Mucosa of descending colon (tissue), 3 donors: ENCODE measurements at regions not wholly inside any gene's neighbourhood (a gene's known extent, or its start where the extent isn't known, plus 50 kb on each side); places are given as distances from the start of the nearest gene placed in this dataset.

Experiments used
- ATAC-seq: fragments of 200-7000 bp; cut with Tn5 transposase; one replicate; pipeline ENCODE4 v1.9.1; 2020; ENCODE audit warnings: mild to moderate bottlenecking, moderate library complexity
- DNase-seq, 3 donors: peaks; one replicate each; pipeline ENCODE4 v3.0.0-alpha.2; 2020
- H3K36me3 ChIP-seq: fragments of 200-600 bp; one replicate; pipeline ENCODE4 v1.8.0; 2021; ENCODE audit warnings: low read depth, mild to moderate bottlenecking
- H3K4me1 ChIP-seq: fragments of 200-600 bp; one replicate; pipeline ENCODE4 v1.8.0; 2021; ENCODE audit warnings: low read depth, mild to moderate bottlenecking
- H3K4me3 ChIP-seq: fragments of 200-600 bp; one replicate; pipeline ENCODE4 v1.8.0; 2021; ENCODE audit warnings: mild to moderate bottlenecking
- H3K9me3 ChIP-seq: fragments of 200-600 bp; one replicate; pipeline ENCODE4 v1.8.0; 2021; ENCODE audit warnings: mild to moderate bottlenecking
- intact Hi-C, 2 donors: fragments of 100-400 bp; cut with DNase I in 1 of 2; cut with micrococcal nuclease in 1 of 2; formaldehyde crosslinking; loops; one replicate each; pipeline versions ENCODE4 v1.11.0 to v1.11.1; 2022; cut with DNase I, micrococcal nuclease
- TF ChIP-seq, protein P1 (sequence below): fragments of 200-600 bp; IDR thresholded peaks from one replicate; pipeline ENCODE4 v1.8.0; 2022; ENCODE audit warnings: antibody characterized with exemption, mild to moderate bottlenecking
- donor health status: DM: no; HTN: no; CAD: no; lungs with moderate emphysema.
- donor health status: DM: no; HTN: no; CAD: no.
- donor health status: DM: no; HTN: yes; CAD: no.

DNA sequence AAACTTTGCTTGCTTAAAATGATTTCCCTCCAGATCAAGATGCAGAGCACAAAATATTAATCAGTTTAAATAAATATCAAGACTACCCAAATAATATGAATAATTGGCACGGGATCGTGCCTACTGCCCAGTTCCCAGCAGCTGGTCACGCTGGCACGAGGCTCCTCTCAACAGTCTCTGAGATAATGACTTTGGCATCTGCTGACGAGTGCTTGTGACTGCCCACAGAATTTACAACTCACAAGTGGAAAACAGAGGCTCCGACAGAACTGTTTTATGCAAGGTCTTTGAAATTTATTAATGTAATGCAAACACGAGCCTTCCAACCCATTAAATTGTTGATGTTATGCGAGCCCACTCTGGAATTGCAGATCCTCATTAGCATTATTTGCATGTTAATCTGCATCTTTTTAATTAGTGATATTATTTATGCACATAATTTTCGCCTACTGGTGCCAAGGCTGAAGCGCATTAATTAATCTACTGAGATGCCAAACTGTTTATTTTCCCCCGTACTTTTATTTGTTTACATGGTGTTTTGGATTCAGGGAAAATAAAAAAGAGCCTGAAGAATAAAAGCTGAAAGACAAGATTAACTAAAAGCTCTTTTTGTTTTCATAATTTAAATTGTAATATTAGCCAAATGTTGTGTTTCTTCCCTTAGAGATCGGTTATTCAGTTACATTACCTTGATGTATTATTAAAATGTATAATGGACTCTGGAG lies 369.3 kb upstream of the IRX1 start:
- DNase-seq: no peak
- no peaks in the 10 kb centered on the region for H3K4me1 ChIP-seq
- intact Hi-C loops: no loop called here
- no peak for ATAC-seq
- TF ChIP-seq, protein P1, sequence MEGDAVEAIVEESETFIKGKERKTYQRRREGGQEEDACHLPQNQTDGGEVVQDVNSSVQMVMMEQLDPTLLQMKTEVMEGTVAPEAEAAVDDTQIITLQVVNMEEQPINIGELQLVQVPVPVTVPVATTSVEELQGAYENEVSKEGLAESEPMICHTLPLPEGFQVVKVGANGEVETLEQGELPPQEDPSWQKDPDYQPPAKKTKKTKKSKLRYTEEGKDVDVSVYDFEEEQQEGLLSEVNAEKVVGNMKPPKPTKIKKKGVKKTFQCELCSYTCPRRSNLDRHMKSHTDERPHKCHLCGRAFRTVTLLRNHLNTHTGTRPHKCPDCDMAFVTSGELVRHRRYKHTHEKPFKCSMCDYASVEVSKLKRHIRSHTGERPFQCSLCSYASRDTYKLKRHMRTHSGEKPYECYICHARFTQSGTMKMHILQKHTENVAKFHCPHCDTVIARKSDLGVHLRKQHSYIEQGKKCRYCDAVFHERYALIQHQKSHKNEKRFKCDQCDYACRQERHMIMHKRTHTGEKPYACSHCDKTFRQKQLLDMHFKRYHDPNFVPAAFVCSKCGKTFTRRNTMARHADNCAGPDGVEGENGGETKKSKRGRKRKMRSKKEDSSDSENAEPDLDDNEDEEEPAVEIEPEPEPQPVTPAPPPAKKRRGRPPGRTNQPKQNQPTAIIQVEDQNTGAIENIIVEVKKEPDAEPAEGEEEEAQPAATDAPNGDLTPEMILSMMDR: no peak
- peaks cover 2% of the 10 kb centered on the region for H3K9me3 ChIP-seq
- no peaks in the 10 kb centered on the region for H3K36me3 ChIP-seq
- H3K4me3 ChIP-seq: no peak overlapping the region

DNA sequence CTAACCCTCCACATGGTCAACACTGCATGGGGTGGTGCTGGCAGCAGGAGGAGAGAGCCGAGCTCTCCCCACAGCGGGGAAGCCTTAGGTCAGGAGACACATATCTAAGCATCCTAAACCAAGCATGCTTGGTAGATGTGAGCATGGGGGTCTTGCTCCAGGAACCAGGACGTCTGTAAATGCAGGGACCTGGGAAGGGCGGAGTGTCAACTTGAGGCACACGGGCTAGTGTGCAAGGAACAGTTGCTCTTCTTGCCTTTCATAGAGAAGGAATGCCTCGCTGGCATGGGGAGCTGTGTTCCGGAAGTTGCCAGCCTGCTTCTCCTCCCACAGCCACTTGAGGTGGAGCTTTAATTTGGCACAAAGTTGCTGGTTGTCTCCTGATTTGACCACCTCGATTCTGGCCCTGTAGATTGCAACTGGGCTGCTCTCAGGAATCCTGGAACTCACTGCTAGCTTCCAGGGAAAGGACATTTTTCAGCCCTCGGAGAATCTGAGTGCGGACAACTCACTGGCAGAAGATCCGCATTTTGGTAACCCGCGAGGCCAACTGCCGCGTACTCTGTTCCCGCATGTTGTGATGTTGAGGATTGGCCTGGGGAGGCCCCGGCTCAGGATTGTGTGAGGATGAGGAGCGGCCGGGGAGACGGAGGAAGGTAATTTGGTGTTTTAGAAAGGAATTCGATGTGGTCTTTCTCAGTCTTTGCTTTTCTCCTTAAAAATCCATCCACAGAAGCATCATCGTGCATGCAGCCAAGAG lies 370.3 kb upstream of the IRX1 start:
- Histone ChIP-seq H3K36me3 (no peaks in the 10 kb centered on the region), H3K4me3 (no peak overlapping the region), H3K9me3 (peaks cover 6% of the 10 kb centered on the region), H3K4me1 (no peaks in the 10 kb centered on the region)
- DNase-seq (no peak), ATAC-seq (no peak)
- TF ChIP-seq, protein P1: no peak
- intact Hi-C loops: no loop called here

DNA sequence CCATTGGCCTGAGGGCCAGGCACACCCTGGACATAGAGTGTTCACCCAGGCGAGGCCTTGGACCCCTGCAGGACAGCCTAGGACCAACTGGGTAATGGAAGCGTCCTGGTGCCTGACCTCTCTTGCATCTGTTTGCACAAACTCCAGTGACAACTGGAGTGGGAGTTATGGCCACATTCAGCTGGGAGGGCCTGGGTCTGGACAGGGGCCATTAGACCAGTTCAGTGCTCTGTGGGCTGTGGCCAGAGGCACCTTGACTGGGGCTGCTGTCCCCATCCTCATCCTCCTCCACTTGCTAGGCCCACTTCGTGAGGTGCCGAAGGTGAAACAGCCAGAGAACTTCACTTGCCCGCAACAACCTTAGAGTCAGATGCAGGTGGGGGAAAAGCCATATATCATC lies 372.7 kb upstream of the IRX1 start:
- H3K9me3 ChIP-seq: peaks cover 8% of the 10 kb centered on the region
- DNase-seq: no peak
- H3K4me1 ChIP-seq: no peaks in the 10 kb centered on the region
- intact Hi-C loops: no loop called here
- TF ChIP-seq, protein P1: no peak
- ATAC-seq: no peak
- no peaks in the 10 kb centered on the region for H3K36me3 ChIP-seq
- no peak overlapping the region for H3K4me3 ChIP-seq

DNA sequence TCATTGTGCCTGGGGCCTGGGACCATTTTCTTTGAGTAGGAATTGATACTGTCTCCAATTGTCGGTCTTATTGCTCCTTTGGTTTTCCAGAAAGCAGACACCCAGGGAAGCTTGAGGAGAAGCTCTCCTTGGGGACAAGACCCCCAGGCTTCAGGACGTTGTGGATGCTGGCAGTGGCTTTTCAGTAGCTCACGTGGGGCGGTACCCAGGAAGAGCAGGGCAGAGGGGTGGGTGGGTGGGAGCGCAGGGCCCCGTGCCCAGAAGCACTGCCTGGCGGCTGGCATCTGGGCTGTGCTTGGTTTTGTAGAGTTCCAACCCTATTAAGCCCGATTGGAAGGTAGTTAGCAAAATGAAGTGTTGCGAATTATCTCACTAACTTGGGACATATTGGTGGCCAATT lies 374.2 kb upstream of the IRX1 start:
- Histone ChIP-seq H3K36me3 (no peaks in the 10 kb centered on the region), H3K9me3 (peaks cover 8% of the 10 kb centered on the region), H3K4me3 (no peak overlapping the region), H3K4me1 (no peaks in the 10 kb centered on the region)
- no peak for DNase-seq
- TF ChIP-seq, protein P1: no peak
- no peak for ATAC-seq
- intact Hi-C loops: no loop called here

DNA sequence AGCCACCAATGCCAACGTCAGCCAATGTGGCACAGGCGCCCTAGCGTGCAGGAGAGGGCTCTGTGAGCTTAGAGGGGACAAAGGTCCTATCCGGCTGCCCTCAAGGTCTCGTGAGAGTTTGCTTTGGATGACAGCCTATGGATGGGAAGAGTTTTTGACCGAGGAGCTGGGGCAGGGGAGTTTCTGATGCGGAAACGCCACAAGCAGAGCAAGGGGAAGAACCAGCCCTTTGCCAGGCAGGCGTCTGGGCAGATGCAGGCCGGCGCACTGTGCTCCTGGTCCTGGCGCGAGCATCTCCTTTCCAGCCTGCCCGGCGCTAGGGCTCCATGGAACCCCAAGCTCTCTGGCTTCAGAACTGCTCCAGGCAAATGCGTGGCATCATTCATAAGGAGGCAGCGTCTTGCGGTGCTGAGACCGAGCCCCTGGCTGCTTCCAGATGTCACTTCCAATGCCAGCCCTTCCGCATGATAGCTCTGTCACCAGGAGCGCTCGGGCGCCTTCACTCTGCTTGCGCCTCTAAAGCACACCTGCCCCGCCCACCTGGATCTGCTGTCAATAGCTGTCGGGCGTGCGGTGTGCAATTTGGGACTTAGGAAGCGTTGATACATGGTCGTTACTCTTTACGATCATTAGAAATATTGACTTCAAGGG lies 374.9 kb upstream of the IRX1 start:
- Histone ChIP-seq H3K4me3 (no peak overlapping the region), H3K36me3 (no peaks in the 10 kb centered on the region), H3K9me3 (peaks cover 8% of the 10 kb centered on the region), H3K4me1 (no peaks in the 10 kb centered on the region)
- TF ChIP-seq, protein P1: no peak
- intact Hi-C loops: no loop called here
- ATAC-seq (no peak), DNase-seq (peak in 1 of 3 donors; percentile 40)
